Testis (tissue), 2 donors: ENCODE measurements at regions not wholly inside any gene's neighbourhood (a gene's known extent, or its start where the extent isn't known, plus 50 kb on each side); places are given as distances from the start of the nearest gene placed in this dataset.

Source experiments
- DNase-seq: peaks from one replicate; pipeline ENCODE4 v3.0.0-alpha.2; 2019
- H3K27ac ChIP-seq, 2 donors: fragments of 200-600 bp; sonication (generic); one replicate each; pipeline ENCODE4 v1.5.1; 2019
- H3K27me3 ChIP-seq: fragments of 200-600 bp; sonication (generic); one replicate; pipeline ENCODE4 v1.5.1; 2019
- H3K36me3 ChIP-seq: fragments of 200-600 bp; sonication (generic); one replicate; pipeline ENCODE4 v1.5.1; 2017; ENCODE audit warnings: low read depth; ENCODE audit errors: missing control alignments
- H3K4me1 ChIP-seq: fragments of 200-600 bp; sonication (generic); one replicate; pipeline ENCODE4 v1.5.1; 2019
- H3K4me3 ChIP-seq, 2 donors: fragments of 200-600 bp; sonication (generic); one replicate each; pipeline ENCODE4 v1.5.1; 2017 to 2019
- H3K9me3 ChIP-seq: fragments of 200-600 bp; sonication (generic); one replicate; pipeline ENCODE4 v1.5.1; 2017
- CTCF ChIP-seq, 3 experiments: fragments of 450-650 bp in 2 of 3; fragments of 200-600 bp in 1 of 3; sonication (generic) in 1 of 3; IDR thresholded peaks; one replicate each; pipeline ENCODE4 v1.5.1; 2016 to 2019; ENCODE audit warnings: antibody characterized with exemption in 3 of 3, mild to moderate bottlenecking in 2 of 3, moderate library complexity in 1 of 3
- POLR2A ChIP-seq: fragments of 450-650 bp; IDR thresholded peaks from one replicate; pipeline ENCODE4 v1.6.1; 2017; ENCODE audit warnings: antibody characterized with exemption, mild to moderate bottlenecking, moderate library complexity
- WGBS, 2 donors: methylation state at CpG; one replicate each; pipeline ENCODE4 v1.1.5; 2018; 5-methylcytosine and 5-hydroxymethylcytosine counted together
- intact Hi-C: fragments of 100-400 bp; cut with DNase I; formaldehyde crosslinking; loops from one replicate; pipeline ENCODE4 v1.15.1; 2023; ENCODE audit warnings: low total_unique reads

GRCh38 chr19:30105727-30106126 is 163.7 kb downstream of the URI1 start:
- DNase-seq, result no peak
- 84 to 87% methylated on average over 6 of the region's 6 CpGs for WGBS, 2 donors
- H3K36me3 ChIP-seq, result no peaks in the 10 kb centered on the region
- no peaks in the 10 kb centered on the region for H3K9me3 ChIP-seq
- TF ChIP-seq POLR2A, result no peak
- TF ChIP-seq CTCF (IDR thresholded peaks at IDR 0.05), result no peak
- no peaks in the 10 kb centered on the region for H3K27me3 ChIP-seq
- no peak overlapping the region for H3K27ac ChIP-seq
- H3K4me1 ChIP-seq, result no peaks in the 10 kb centered on the region
- intact Hi-C loops, result no loop called here
- H3K4me3 ChIP-seq, result no peak overlapping the region

- Histone ChIP-seq H3K4me3 (no peak overlapping the region), H3K36me3 (no peaks in the 10 kb centered on the region), H3K9me3 (no peaks in the 10 kb centered on the region), H3K27me3 (no peaks in the 10 kb centered on the region), H3K4me1 (no peaks in the 10 kb centered on the region), H3K27ac (no peak overlapping the region)
- 89 to 95% methylated on average over 11 of the region's 11 CpGs for WGBS, 2 donors
- TF ChIP-seq POLR2A (no peak), CTCF (IDR thresholded peaks at IDR 0.05) (no peak)
- DNase-seq, result no peak
- intact Hi-C loops, result no loop called here
Observed at GRCh38 chr19:30106417-30107095, 164.5 kb downstream of the URI1 start.

- TF ChIP-seq CTCF (IDR thresholded peaks at IDR 0.05), result no peak
- TF ChIP-seq POLR2A, result no peak
- H3K27ac ChIP-seq, result no peak overlapping the region
- intact Hi-C loops, result no loop called here
- WGBS, 2 donors, result 68 to 72% methylated on average over 12 of the region's 12 CpGs
- no peaks in the 10 kb centered on the region for H3K9me3 ChIP-seq
- no peak for DNase-seq
- H3K4me1 ChIP-seq, result no peaks in the 10 kb centered on the region
- no peaks in the 10 kb centered on the region for H3K36me3 ChIP-seq
- H3K27me3 ChIP-seq, result no peaks in the 10 kb centered on the region
- no peak overlapping the region for H3K4me3 ChIP-seq
Observed at GRCh38 chr19:30107251-30107650, 165.2 kb downstream of the URI1 start.

GRCh38 chr19:30109565-30109964 is 167.5 kb downstream of the URI1 start:
- H3K27ac ChIP-seq, result no peak overlapping the region
- DNase-seq, result no peak
- no peaks in the 10 kb centered on the region for H3K27me3 ChIP-seq
- WGBS, 2 donors, result 79 to 83% methylated on average over 4 to 5 of the region's 5 CpGs
- intact Hi-C loops, result no loop called here
- TF ChIP-seq POLR2A (no peak), CTCF (IDR thresholded peaks at IDR 0.05) (no peak)
- H3K4me3 ChIP-seq, result no peak overlapping the region
- no peaks in the 10 kb centered on the region for H3K36me3 ChIP-seq
- no peaks in the 10 kb centered on the region for H3K9me3 ChIP-seq
- H3K4me1 ChIP-seq, result no peaks in the 10 kb centered on the region
